ENCODE measurements at regions not wholly inside any gene's neighbourhood (a gene's known extent, or its start where the extent isn't known, plus 50 kb on each side); places are given as distances from the start of the nearest gene placed in this dataset.

- no peaks in the 10 kb centered on the region for H3K27me3 ChIP-seq (replicated peaks; ENCODE audit: insufficient read depth)
- H3K4me1 ChIP-seq (ENCODE audit: control insufficient read depth in 1 of 2, low read depth in 2 of 2): no peaks in the 10 kb centered on the region
- no peak for DNase-seq (ENCODE audit: low spot score)
- no peak overlapping the region for H3K4me3 ChIP-seq
- H3K27ac ChIP-seq: no peak overlapping the region
- ATAC-seq (ENCODE audit: insufficient number of reproducible peaks, low FRiP score, low read depth): no peak
- H3K9me3 ChIP-seq: no peaks in the 10 kb centered on the region
- H3K36me3 ChIP-seq: no peaks in the 10 kb centered on the region
- TF ChIP-seq CTCF (IDR thresholded peaks at IDR 0.05): no peak
Measured at GRCh38 chr2:58950795-58951462, 709.8 kb upstream of the FANCL start.

GRCh38 chr2:58939388-58939787, 698.3 kb upstream of the FANCL start:
- ATAC-seq (ENCODE audit: insufficient number of reproducible peaks, low FRiP score, low read depth) (no peak), DNase-seq (ENCODE audit: low spot score) (no peak)
- no peaks in the 10 kb centered on the region for H3K27me3 ChIP-seq (replicated peaks; ENCODE audit: insufficient read depth)
- no peaks in the 10 kb centered on the region for H3K4me1 ChIP-seq (ENCODE audit: control insufficient read depth in 1 of 2, low read depth in 2 of 2)
- TF ChIP-seq CTCF (IDR thresholded peaks at IDR 0.05): no peak
- no peak overlapping the region for H3K27ac ChIP-seq
- H3K4me3 ChIP-seq: no peak overlapping the region
- no peaks in the 10 kb centered on the region for H3K36me3 ChIP-seq
- H3K9me3 ChIP-seq: no peaks in the 10 kb centered on the region

- ATAC-seq (ENCODE audit: insufficient number of reproducible peaks, low FRiP score, low read depth): no peak
- H3K4me3 ChIP-seq: no peak overlapping the region
- H3K27ac ChIP-seq: no peak overlapping the region
- H3K9me3 ChIP-seq: no peaks in the 10 kb centered on the region
- DNase-seq (ENCODE audit: low spot score): no peak
- H3K36me3 ChIP-seq: no peaks in the 10 kb centered on the region
- TF ChIP-seq CTCF (IDR thresholded peaks at IDR 0.05): no peak
- no peaks in the 10 kb centered on the region for H3K4me1 ChIP-seq (ENCODE audit: control insufficient read depth in 1 of 2, low read depth in 2 of 2)
- no peaks in the 10 kb centered on the region for H3K27me3 ChIP-seq (replicated peaks; ENCODE audit: insufficient read depth)
Measured at GRCh38 chr2:58938988-58939387, 697.9 kb upstream of the FANCL start.

- no peak overlapping the region for H3K27ac ChIP-seq
- H3K9me3 ChIP-seq: no peaks in the 10 kb centered on the region
- ATAC-seq (ENCODE audit: insufficient number of reproducible peaks, low FRiP score, low read depth): no peak
- H3K36me3 ChIP-seq: no peaks in the 10 kb centered on the region
- no peaks in the 10 kb centered on the region for H3K4me1 ChIP-seq (ENCODE audit: control insufficient read depth in 1 of 2, low read depth in 2 of 2)
- no peak overlapping the region for H3K4me3 ChIP-seq
- TF ChIP-seq CTCF (IDR thresholded peaks at IDR 0.05): no peak
- DNase-seq (ENCODE audit: low spot score): no peak
- no peaks in the 10 kb centered on the region for H3K27me3 ChIP-seq (replicated peaks; ENCODE audit: insufficient read depth)
Measured at GRCh38 chr2:58932801-58933200, 691.7 kb upstream of the FANCL start.

GRCh38 chr2:58930537-58930936, 689.4 kb upstream of the FANCL start:
- ATAC-seq (ENCODE audit: insufficient number of reproducible peaks, low FRiP score, low read depth) (no peak), DNase-seq (ENCODE audit: low spot score) (no peak)
- Histone ChIP-seq H3K36me3 (no peaks in the 10 kb centered on the region), H3K27ac (no peak overlapping the region), H3K9me3 (no peaks in the 10 kb centered on the region), H3K4me1 (ENCODE audit: control insufficient read depth in 1 of 2, low read depth in 2 of 2) (no peaks in the 10 kb centered on the region), H3K4me3 (no peak overlapping the region), H3K27me3 (replicated peaks; ENCODE audit: insufficient read depth) (no peaks in the 10 kb centered on the region)
- no peak for TF ChIP-seq CTCF (IDR thresholded peaks at IDR 0.05)
